GM21529 (cell line): ENCODE measurements at regions not wholly inside any gene's neighbourhood (a gene's known extent, or its start where the extent isn't known, plus 50 kb on each side); places are given as distances from the start of the nearest gene placed in this dataset.

Source experiments
- ATAC-seq: cut with Tn5 transposase; IDR thresholded peaks from one replicate; pipeline ENCODE4 v1.9.1; 2021; ENCODE audit not compliant: unreplicated experiment

DNA sequence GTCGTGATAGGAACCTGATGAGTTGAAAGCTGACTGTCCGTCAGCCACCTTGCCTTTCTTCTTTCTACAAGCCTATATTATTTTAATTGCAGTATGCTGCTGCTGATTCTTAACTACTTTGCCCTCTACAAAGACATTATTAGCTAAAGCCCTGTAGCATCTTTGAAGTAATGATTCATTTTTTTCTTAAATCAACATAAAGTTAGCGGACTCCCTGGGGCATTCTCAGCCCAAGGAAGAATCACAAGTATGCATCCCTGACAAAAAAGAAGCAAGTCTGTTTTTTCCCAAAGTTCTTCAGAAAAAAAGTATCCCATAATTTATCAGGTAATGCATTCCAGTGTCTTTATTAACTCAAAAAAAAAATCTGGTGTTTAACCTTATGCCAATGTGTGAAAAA, 69.5 kb upstream of the TAS2R1 start:
- ATAC-seq, result no peak

DNA sequence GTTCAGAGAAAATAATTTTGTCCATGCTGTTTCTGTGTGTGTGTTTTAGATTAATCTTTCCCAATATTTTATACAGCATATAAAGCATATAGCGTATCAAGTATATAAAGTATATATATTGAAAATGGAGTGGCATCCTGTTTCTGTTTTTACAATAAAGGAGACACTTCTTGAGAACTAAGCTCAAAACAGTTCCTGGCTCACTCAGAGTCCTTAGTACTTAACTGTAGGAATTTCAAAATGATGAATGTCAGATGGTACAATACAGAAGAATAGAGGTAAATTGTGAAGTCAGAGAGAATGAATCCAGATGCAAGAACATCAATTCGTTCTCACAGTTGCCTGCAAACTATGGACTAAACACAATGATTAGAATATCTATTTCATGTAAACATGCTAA, 68.7 kb upstream of the TAS2R1 start:
- ATAC-seq, result no peak

DNA sequence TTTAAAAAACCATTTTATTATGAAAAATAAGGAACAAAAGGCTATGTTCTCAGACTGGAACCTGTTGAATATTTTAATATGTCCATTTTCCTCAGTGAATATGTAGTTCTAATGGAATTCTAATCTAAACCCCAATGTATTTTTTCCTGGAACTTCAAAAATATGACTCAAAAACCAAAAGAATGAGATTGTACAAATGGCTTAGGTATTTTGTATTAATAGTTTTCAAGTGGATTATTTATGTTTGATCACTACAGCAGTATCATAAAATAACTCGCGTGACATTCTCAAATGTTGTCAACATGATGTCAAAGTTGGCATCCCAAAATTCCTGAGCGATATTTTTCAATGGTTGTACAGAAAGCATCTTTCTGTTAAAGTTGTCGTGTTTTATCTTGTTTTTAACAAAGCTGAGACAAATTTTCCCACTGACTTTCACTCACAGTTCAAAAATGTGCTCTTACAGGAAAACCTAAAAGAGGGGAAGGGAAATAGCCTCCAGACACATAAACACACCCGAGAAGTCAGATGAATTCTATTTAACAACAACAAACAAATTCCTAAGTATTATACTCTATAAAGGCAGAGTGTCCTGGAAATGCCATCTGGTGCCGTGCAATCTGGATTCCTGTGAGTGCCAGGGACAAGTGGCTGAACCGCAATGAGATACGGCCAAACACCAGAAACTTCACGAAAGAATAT, 68.1 kb upstream of the TAS2R1 start:
- ATAC-seq, result no peak

DNA sequence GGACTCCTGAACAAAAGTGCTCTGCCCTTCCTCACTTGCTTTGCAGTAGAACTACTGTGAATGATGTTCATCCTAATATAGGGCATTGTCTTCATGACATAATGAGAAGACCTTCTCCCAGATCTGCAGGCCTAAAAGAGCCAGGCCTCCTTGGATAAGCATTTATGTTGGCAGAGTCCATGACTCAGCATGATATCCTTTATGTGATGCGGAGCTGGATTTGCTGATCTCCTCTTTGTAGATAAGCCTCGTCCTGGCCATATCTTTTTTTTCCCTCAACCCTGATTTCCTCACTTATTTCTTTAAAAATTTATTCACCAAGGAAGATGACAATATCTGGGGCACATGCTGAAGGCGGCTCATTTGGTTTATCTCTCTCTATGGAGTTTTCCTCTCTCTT, 62.4 kb upstream of the TAS2R1 start:
- ATAC-seq, result no peak

DNA sequence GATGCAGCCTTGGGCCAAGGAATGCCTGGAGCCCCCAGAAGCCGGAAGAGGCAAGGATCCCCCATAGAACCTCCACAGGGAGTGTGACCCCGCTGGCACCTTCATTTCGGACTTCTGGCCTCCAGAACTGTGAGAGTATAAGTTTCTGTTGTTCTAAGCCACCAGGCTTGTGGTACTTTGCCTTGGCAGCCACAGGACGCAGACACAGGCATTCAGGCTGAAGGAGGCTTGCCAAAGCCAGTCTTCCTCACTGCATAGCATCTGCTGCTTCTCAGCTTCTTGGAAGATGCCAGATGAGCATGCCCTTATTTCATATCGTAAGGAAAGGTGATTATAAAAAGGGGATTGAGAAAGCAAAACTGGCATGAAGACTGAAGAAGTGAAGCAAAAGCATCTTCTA, 61.1 kb upstream of the TAS2R1 start:
- no peak for ATAC-seq

DNA sequence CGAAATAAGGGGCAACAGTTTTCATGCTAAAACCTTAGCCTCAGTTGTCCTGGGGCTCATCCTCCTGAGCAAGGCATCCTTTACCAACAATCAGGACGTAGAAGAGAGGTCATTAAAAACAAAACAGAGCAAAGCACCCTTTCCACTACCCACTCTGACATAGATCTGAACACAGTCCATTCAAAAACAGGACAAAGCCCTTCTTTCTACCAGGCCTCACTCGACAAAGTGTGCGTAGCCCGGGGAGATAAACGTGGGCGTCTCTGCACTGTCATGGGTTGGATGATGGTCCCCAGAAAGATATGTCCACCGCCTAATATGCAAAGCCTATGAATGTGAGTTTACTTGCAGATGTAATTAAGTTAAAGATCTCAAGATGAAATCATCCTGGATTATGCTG, 60.6 kb upstream of the TAS2R1 start:
- no peak for ATAC-seq

DNA sequence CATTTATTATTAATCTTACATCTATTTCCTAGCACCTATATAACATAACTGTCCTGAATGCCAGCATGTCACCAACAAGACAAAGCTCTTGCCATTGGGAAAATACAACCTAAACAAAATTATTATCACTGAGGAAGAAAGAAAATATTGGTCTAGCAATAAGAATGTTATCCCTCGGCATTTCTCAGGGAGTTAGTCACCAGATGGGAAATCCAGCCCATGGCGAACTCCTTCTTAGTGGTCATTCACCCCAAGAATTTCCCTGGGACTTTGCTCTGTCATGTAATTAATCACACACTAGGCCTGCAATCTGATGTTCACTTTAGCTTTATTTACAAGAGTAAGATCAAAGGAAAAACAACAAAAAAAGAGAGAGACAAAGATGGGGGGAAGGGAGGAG, 56.1 kb upstream of the TAS2R1 start:
- ATAC-seq, result no peak

DNA sequence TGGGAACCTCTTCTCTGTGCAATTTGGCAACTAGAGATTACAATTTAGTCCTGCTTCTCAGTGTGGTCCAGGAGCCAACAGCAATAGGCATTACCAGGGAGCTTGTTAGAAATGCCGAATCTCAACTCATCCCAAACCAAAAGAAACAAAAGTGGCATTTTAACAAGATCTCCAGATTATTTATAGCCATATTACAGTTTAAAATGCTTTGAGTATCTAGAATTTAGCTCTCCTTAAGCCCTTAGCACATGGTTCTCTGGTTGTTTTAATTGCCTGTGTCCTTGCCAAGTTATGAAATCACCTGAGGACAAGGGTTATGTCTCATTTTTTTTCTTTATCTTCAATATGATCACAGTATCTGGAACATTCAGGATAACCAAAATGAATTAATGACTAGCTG, 51.6 kb upstream of the TAS2R1 start:
- no peak for ATAC-seq
